Lower leg skin (tissue), 4 donors: ENCODE measurements at regions not wholly inside any gene's neighbourhood (a gene's known extent, or its start where the extent isn't known, plus 50 kb on each side); places are given as distances from the start of the nearest gene placed in this dataset.

Experiments used
- DNase-seq, 2 donors: peaks; one replicate each; pipeline ENCODE4 v3.0.0-alpha.2; 2019; ENCODE audit warnings: low spot score in 2 of 2
- H3K4me3 ChIP-seq: fragments of 200-600 bp; sonication (generic); 2 replicates; pipeline ENCODE4 v1.5.1; 2017; ENCODE audit warnings: mild to moderate bottlenecking, low read depth; ENCODE audit not compliant: poor library complexity, severe bottlenecking
- CTCF ChIP-seq, 3 donors: fragments of 450-650 bp; IDR thresholded peaks; one replicate each; pipeline ENCODE4 v1.5.1; 2016; ENCODE audit warnings: antibody characterized with exemption in 3 of 3, mild to moderate bottlenecking in 3 of 3, moderate library complexity in 2 of 3
- POLR2A ChIP-seq, 2 donors: fragments of 450-650 bp; IDR thresholded peaks; one replicate each; pipeline ENCODE4 v1.6.1; 2016 to 2017; ENCODE audit warnings: antibody characterized with exemption in 2 of 2, mild to moderate bottlenecking in 1 of 2, moderate library complexity in 1 of 2
- WGBS, 2 donors: methylation state at CpG; one replicate each; pipeline ENCODE4 v1.1.5; 2018; 5-methylcytosine and 5-hydroxymethylcytosine counted together
- intact Hi-C: fragments of 100-400 bp; cut with DNase I; formaldehyde crosslinking; loops from one replicate; pipeline ENCODE4 v1.15.0; 2023; ENCODE audit warnings: low total_unique reads

DNA sequence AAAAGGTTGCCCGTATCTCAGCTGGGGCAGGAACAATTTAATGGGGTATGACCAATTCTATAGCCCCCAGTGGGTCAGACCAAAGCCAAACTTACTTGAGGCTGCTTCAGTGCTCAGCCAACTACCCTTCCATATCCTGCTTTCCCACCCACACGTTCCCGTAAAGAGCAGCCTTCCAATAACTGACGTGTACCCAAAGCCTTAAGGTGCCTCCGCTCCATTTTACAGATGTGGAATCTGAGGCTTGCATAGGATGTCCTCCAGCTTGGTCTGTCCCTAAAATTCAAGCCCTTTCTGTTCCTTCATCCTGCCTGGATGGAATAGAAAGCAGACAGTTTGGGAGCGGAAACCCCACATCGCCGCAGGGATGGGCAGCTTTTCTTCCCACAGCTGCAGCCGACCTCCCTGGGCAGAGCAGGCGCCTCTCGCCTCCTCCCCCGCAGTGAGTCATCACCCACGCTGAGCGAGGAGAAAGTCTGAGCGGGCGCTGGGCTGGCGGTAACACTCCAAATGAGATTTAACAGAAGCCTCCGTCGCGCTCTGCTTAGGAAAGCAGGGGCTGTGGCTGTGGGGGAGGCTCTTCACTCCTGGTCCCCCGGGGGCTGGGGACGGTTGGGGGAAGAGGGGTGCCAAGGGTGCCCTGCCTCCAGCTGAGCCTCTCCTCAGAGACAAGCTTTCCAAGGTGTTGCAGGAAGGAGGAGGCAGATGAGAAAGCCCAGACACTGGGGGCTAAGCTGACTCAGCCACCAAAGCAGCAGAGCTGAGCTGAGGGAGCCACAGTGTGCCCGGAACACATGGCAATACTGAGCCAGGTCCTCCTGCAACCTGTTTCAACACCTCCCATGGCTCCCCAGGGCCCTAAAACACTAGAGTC is 57.8 kb upstream of the HRH1 start:
- TF ChIP-seq CTCF (IDR thresholded peaks at IDR 0.05) = no peak
- DNase-seq = peak; percentile 48 to 91
- H3K4me3 ChIP-seq = no peak overlapping the region

GRCh38 chr3:11099306-11099705 is 55.0 kb upstream of the HRH1 start:
- no peak for DNase-seq
- TF ChIP-seq POLR2A (IDR thresholded peaks at IDR 0.05) (no peak), CTCF (IDR thresholded peaks at IDR 0.05) (no peak)
- intact Hi-C loops = no loop called here

More for the DNA sequence above, 57.8 kb upstream of the HRH1 start:
- 5 to 10% methylated on average over 23 of the region's 23 CpGs for WGBS, 2 donors
- intact Hi-C loops = no loop called here

More at GRCh38 chr3:11099306-11099705, 55.0 kb upstream of the HRH1 start:
- no peak overlapping the region for H3K4me3 ChIP-seq
